ENCODE measurements at regions not wholly inside any gene's neighbourhood (a gene's known extent, or its start where the extent isn't known, plus 50 kb on each side); places are given as distances from the start of the nearest gene placed in this dataset.

DNA sequence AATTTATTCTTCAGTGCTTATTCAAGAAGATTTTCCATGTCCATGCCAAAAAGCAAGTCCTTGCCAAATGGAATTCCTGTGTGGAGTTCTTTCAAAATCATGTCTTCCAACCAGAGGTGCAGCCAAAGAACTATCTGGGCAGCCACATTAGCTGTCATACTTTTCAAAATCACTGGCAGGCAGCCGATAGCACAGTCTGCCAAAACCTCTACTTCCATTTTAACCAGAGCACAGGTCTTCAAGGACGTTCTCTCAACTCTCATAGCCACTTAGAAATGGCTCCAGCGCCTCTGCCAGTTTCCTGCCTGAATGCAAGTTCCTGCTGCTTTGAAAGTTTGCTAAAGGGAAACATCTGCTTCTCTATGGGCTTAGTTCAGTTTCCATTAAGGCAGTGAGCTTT is 975.7 kb upstream of the ADGRL4 start:
- H3K27me3 ChIP-seq (ENCODE audit: insufficient read depth, low read depth, low read length), result no peaks in the 10 kb centered on the region
- no peaks in the 10 kb centered on the region for H3K79me2 ChIP-seq (replicated peaks; ENCODE audit: insufficient read depth, low read length)
- no peak overlapping the region for H3K4me2 ChIP-seq (ENCODE audit: low read length)
- no peak overlapping the region for H3K9ac ChIP-seq (ENCODE audit: low read length)
- TF ChIP-seq, protein P1, sequence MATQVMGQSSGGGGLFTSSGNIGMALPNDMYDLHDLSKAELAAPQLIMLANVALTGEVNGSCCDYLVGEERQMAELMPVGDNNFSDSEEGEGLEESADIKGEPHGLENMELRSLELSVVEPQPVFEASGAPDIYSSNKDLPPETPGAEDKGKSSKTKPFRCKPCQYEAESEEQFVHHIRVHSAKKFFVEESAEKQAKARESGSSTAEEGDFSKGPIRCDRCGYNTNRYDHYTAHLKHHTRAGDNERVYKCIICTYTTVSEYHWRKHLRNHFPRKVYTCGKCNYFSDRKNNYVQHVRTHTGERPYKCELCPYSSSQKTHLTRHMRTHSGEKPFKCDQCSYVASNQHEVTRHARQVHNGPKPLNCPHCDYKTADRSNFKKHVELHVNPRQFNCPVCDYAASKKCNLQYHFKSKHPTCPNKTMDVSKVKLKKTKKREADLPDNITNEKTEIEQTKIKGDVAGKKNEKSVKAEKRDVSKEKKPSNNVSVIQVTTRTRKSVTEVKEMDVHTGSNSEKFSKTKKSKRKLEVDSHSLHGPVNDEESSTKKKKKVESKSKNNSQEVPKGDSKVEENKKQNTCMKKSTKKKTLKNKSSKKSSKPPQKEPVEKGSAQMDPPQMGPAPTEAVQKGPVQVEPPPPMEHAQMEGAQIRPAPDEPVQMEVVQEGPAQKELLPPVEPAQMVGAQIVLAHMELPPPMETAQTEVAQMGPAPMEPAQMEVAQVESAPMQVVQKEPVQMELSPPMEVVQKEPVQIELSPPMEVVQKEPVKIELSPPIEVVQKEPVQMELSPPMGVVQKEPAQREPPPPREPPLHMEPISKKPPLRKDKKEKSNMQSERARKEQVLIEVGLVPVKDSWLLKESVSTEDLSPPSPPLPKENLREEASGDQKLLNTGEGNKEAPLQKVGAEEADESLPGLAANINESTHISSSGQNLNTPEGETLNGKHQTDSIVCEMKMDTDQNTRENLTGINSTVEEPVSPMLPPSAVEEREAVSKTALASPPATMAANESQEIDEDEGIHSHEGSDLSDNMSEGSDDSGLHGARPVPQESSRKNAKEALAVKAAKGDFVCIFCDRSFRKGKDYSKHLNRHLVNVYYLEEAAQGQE (IDR thresholded peaks at IDR 0.05; ENCODE audit: borderline replicate concordance), result no peak
- TF ChIP-seq RAD21 (conservative IDR thresholded peaks at IDR 0.05) (no peak), EZH2 (IDR thresholded peaks at IDR 0.05; ENCODE audit: borderline replicate concordance, insufficient read depth, low read length, poor library complexity, severe bottlenecking) (no peak), EP300 (conservative IDR thresholded peaks at IDR 0.05; ENCODE audit: poor library complexity, severe bottlenecking) (no peak), POLR2AphosphoS5 (IDR thresholded peaks at IDR 0.05) (no peak), MXI1 (conservative IDR thresholded peaks at IDR 0.05; ENCODE audit: poor library complexity, severe bottlenecking) (no peak)
- TF ChIP-seq, protein P2, sequence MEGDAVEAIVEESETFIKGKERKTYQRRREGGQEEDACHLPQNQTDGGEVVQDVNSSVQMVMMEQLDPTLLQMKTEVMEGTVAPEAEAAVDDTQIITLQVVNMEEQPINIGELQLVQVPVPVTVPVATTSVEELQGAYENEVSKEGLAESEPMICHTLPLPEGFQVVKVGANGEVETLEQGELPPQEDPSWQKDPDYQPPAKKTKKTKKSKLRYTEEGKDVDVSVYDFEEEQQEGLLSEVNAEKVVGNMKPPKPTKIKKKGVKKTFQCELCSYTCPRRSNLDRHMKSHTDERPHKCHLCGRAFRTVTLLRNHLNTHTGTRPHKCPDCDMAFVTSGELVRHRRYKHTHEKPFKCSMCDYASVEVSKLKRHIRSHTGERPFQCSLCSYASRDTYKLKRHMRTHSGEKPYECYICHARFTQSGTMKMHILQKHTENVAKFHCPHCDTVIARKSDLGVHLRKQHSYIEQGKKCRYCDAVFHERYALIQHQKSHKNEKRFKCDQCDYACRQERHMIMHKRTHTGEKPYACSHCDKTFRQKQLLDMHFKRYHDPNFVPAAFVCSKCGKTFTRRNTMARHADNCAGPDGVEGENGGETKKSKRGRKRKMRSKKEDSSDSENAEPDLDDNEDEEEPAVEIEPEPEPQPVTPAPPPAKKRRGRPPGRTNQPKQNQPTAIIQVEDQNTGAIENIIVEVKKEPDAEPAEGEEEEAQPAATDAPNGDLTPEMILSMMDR (IDR thresholded peaks at IDR 0.05; ENCODE audit: poor library complexity, severe bottlenecking), result no peak
- H2AFZ ChIP-seq (ENCODE audit: low read depth, low read length), result no peak overlapping the region
- H3K4me3 ChIP-seq (ENCODE audit: low read length), result no peak overlapping the region
- H3K36me3 ChIP-seq (ENCODE audit: insufficient read depth, low read length), result no peaks in the 10 kb centered on the region
- no peak overlapping the region for H3K27ac ChIP-seq (ENCODE audit: low read length)
- H3K9me3 ChIP-seq (ENCODE audit: low read length), result no peaks in the 10 kb centered on the region
- H3F3A ChIP-seq (ENCODE audit: insufficient read depth, low read length, poor library complexity, severe bottlenecking), result no peaks in the 10 kb centered on the region
- H3K9me2 ChIP-seq (ENCODE audit: insufficient read depth, low read length), result no peaks in the 10 kb centered on the region
- H4K20me1 ChIP-seq (ENCODE audit: insufficient read depth), result no peaks in the 10 kb centered on the region

DNA sequence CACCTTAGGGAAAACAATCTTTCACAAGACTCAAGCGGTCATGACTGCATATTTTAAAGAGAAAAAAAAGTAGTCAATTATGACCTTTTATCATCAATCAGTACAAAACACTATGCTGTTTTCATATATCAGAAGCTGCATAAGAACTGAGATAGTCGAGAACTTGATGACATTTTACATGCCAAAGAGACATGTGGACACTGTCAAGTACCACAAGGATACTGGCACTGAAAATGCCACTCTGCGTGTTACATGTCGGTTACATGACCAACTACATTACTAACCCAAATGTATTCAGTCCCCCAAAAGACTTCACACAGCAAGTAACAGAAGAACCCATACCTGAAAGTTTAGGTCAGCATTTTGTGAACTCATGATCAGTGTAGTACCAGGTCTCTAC is 975.0 kb upstream of the ADGRL4 start:
- no peaks in the 10 kb centered on the region for H3K79me2 ChIP-seq (replicated peaks; ENCODE audit: insufficient read depth, low read length)
- no peak overlapping the region for H3K9ac ChIP-seq (ENCODE audit: low read length)
- no peak overlapping the region for H3K4me3 ChIP-seq (ENCODE audit: low read length)
- H4K20me1 ChIP-seq (ENCODE audit: insufficient read depth), result no peaks in the 10 kb centered on the region
- H3K9me2 ChIP-seq (ENCODE audit: insufficient read depth, low read length), result no peaks in the 10 kb centered on the region
- no peaks in the 10 kb centered on the region for H3K27me3 ChIP-seq (ENCODE audit: insufficient read depth, low read depth, low read length)
- no peaks in the 10 kb centered on the region for H3K9me3 ChIP-seq (ENCODE audit: low read length)
- H3K4me2 ChIP-seq (ENCODE audit: low read length), result no peak overlapping the region
- H3K36me3 ChIP-seq (ENCODE audit: insufficient read depth, low read length), result no peaks in the 10 kb centered on the region
- H3F3A ChIP-seq (ENCODE audit: insufficient read depth, low read length, poor library complexity, severe bottlenecking), result no peaks in the 10 kb centered on the region
- TF ChIP-seq POLR2AphosphoS5 (IDR thresholded peaks at IDR 0.05) (no peak), TAF1 (IDR thresholded peaks at IDR 0.05; ENCODE audit: low read depth) (no peak), EP300 (conservative IDR thresholded peaks at IDR 0.05; ENCODE audit: poor library complexity, severe bottlenecking) (no peak), MXI1 (conservative IDR thresholded peaks at IDR 0.05; ENCODE audit: poor library complexity, severe bottlenecking) (no peak), RAD21 (conservative IDR thresholded peaks at IDR 0.05) (no peak), EZH2 (IDR thresholded peaks at IDR 0.05; ENCODE audit: borderline replicate concordance, insufficient read depth, low read length, poor library complexity, severe bottlenecking) (no peak), SMC3 (conservative IDR thresholded peaks at IDR 0.05; ENCODE audit: poor library complexity) (no peak)
- TF ChIP-seq, protein P1 (IDR thresholded peaks at IDR 0.05; ENCODE audit: borderline replicate concordance), result no peak
- TF ChIP-seq, protein P2 (IDR thresholded peaks at IDR 0.05; ENCODE audit: poor library complexity, severe bottlenecking), result no peak
- no peak overlapping the region for H2AFZ ChIP-seq (ENCODE audit: low read depth, low read length)
- H3K27ac ChIP-seq (ENCODE audit: low read length), result no peak overlapping the region

All from neural cell (in vitro differentiated cells).